Right kidney (tissue), 1 donor: ENCODE measurements at regions not wholly inside any gene's neighbourhood (a gene's known extent, or its start where the extent isn't known, plus 50 kb on each side); places are given as distances from the start of the nearest gene placed in this dataset.

Experiments used
- DNase-seq: peaks from one replicate; pipeline ENCODE4 v3.0.0-alpha.2; 2016

- no peak for DNase-seq
Measured at GRCh38 chr2:228318218-228318617, 136.7 kb upstream of the SPHKAP start.

GRCh38 chr2:228312172-228312571 is 130.7 kb upstream of the SPHKAP start:
- DNase-seq, result no peak

GRCh38 chr2:228303960-228304359 is 122.5 kb upstream of the SPHKAP start:
- DNase-seq, result no peak

- no peak for DNase-seq
Measured at GRCh38 chr2:228283491-228284171, 102.1 kb upstream of the SPHKAP start.

GRCh38 chr2:228282376-228282775 is 100.9 kb upstream of the SPHKAP start:
- DNase-seq, result no peak

GRCh38 chr2:228273159-228273558 is 91.7 kb upstream of the SPHKAP start:
- no peak for DNase-seq

- DNase-seq, result no peak
Measured at GRCh38 chr2:228269351-228269750, 87.9 kb upstream of the SPHKAP start.

GRCh38 chr2:228268756-228269155 is 87.3 kb upstream of the SPHKAP start:
- no peak for DNase-seq

GRCh38 chr2:228268301-228268700 is 86.8 kb upstream of the SPHKAP start:
- no peak for DNase-seq

- no peak for DNase-seq
Measured at GRCh38 chr2:228263156-228263555, 81.7 kb upstream of the SPHKAP start.

- no peak for DNase-seq
Measured at GRCh38 chr2:228261546-228261945, 80.1 kb upstream of the SPHKAP start.

GRCh38 chr2:228257379-228257778 is 75.9 kb upstream of the SPHKAP start:
- no peak for DNase-seq

GRCh38 chr2:228253752-228254151 is 72.3 kb upstream of the SPHKAP start:
- DNase-seq, result no peak

GRCh38 chr2:228247335-228247734 is 65.8 kb upstream of the SPHKAP start:
- DNase-seq, result no peak

GRCh38 chr2:228245601-228246000 is 64.1 kb upstream of the SPHKAP start:
- DNase-seq, result no peak

GRCh38 chr2:228242591-228242990 is 61.1 kb upstream of the SPHKAP start:
- no peak for DNase-seq

- no peak for DNase-seq
Measured at GRCh38 chr2:228239907-228240561, 58.5 kb upstream of the SPHKAP start.

GRCh38 chr2:228239207-228239906 is 57.9 kb upstream of the SPHKAP start:
- no peak for DNase-seq
